NCI-H1092 (cell line): ENCODE measurements at regions not wholly inside any gene's neighbourhood (a gene's known extent, or its start where the extent isn't known, plus 50 kb on each side); places are given as distances from the start of the nearest gene placed in this dataset.

Experiments used
- DNase-seq: peaks from one replicate; lab custom pipeline; 2025; lab: John Stamatoyannopoulos, UW

- no peak for DNase-seq
Observed at GRCh38 chr7:18153183-18153748, 125.6 kb upstream of the PRPS1L1 start.

GRCh38 chr7:18154726-18155125 lies 127.1 kb upstream of the PRPS1L1 start:
- no peak for DNase-seq

GRCh38 chr7:18157233-18157632 lies 129.6 kb upstream of the PRPS1L1 start:
- no peak for DNase-seq

DNA sequence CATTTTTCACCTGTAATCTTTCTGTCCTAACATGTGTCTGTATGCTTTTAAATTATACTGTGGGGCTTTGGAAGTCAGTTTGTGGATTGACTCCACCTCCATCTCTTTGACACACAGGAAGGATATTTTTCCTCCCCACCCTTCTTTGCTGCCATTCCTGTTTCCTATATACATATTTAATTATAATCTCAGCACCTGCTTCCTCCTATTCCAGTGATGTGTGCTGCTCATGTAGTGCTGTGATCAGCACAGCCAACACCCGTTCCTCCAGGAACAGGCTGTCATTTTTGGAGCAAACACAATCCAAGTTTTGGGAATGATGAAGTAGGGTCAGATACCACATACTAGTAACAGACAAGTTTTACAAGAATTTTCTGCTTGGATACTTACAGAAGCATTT lies 135.0 kb upstream of the PRPS1L1 start:
- DNase-seq, result no peak

GRCh38 chr7:18163091-18163490 lies 135.4 kb upstream of the PRPS1L1 start:
- DNase-seq, result no peak

DNA sequence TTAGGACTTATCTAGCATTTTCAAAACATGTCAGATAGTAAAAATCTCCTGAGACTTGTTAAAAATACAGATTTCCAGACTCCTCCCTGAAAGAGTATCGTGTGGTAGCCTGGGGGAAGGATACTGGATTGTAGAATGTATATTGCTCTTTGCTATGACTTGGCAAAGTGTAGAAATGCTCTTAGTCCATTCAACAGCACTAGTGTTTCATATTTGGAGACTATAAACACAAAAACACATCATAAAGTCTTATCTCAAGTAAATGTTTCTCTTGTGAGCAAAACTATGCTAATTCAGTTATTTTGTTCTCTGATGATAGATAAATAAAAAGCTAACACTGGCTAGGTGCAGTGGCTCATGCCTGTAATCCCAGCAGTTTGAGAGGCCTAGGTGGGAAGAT lies 137.5 kb upstream of the PRPS1L1 start:
- DNase-seq, result no peak

DNA sequence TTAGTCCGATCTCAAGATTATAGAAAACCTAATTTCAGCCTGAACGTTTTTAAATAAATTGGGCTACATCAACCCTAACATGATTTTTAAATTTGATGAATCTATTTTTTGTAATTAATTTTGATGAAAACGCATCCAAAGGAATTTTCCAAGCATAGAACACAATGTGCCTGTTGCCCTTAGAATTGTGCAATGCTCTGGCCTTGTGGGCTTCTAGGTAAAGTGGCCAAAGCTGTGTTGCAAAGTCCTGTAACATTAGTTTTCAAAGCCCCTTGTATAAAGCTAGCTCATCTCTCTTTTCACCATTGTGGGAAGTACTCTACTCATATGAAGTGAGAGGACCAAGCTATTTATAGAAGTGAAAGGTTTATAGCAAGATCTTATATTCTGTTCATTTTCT lies 138.4 kb upstream of the PRPS1L1 start:
- no peak for DNase-seq

- DNase-seq, result no peak
Observed at GRCh38 chr7:18167815-18168214, 140.2 kb upstream of the PRPS1L1 start.

GRCh38 chr7:18174996-18175395 lies 147.3 kb upstream of the PRPS1L1 start:
- no peak for DNase-seq

- no peak for DNase-seq
Observed at GRCh38 chr7:18175801-18176450, 148.3 kb upstream of the PRPS1L1 start.

- no peak for DNase-seq
Observed at GRCh38 chr7:18177129-18177814, 149.6 kb upstream of the PRPS1L1 start.

GRCh38 chr7:18177815-18178660 lies 150.4 kb upstream of the PRPS1L1 start:
- no peak for DNase-seq

DNA sequence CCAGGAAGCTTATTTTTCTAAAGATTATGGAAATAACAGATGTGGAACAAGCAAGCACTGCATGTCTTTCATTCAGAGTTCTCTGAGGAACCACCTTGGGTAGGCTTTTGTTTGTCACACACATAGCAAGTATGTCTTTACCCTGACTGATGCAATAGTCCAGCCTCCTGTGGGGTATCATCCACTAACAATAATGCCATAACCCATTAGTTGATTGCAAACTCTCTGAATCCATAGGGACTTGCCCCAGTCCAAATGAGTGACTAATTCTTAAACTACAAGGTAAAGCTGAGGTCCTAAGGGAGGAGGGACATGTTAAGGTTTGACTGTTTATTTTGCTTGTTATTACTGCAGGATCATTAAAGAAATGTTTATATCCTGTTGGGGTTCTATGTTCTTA lies 151.4 kb upstream of the PRPS1L1 start:
- DNase-seq, result no peak

GRCh38 chr7:18180685-18181084 lies 153.0 kb upstream of the PRPS1L1 start:
- DNase-seq, result no peak

- no peak for DNase-seq
Observed at GRCh38 chr7:18189500-18190126, 162.0 kb upstream of the PRPS1L1 start.

DNA sequence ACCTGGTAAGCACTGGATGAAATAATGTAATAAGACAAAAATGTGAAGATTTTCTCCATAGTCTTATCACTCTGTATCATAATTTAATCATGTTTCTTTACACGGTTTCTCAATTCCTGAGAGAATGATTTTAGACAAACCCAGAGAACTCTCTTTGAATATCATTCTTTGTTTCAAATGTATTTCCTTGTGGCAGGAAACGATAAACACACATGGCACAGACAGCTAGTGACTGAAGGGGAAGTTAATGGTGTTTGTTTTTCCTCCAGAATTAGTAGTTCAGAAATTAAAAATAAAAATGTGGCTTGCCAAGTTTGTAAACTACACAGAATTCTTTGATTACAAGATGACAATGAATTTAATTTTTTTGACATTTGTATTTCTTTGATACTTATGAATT lies 163.7 kb upstream of the PRPS1L1 start:
- no peak for DNase-seq

DNA sequence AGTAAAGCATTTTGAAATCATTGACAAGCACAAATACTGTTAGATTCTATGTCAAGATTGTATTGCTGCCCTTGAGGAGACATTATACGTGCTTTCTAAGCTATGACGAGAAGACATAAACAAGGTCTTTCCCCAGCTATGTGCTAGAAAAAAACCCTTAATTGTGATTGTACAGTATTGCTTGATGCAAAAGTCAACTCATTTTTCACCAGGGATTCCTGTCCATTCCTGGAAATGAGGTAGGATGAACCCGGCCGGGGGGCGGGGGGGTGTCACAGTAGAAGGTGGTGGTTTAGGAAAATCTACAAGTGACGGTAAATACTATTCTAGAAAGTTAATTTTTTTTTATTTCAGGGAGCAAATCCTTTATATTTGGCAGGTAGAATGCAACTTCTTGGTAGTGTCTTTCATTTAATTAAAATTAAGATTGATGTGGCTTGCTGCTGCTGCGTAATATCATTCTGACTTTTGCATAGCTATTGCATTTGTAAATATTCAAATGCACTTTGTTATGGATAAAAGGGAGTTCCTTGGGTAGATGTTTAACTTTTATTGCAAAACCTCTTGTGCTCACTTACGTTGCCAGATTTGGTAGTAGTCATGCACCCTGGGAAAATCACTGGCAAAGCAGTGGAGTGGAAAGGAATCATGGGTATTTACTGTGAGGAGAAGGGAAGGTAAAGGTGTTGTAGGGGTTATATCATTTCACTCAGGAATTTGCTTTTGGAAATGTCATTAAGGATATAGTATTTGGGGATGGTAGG lies 164.4 kb upstream of the PRPS1L1 start:
- no peak for DNase-seq

DNA sequence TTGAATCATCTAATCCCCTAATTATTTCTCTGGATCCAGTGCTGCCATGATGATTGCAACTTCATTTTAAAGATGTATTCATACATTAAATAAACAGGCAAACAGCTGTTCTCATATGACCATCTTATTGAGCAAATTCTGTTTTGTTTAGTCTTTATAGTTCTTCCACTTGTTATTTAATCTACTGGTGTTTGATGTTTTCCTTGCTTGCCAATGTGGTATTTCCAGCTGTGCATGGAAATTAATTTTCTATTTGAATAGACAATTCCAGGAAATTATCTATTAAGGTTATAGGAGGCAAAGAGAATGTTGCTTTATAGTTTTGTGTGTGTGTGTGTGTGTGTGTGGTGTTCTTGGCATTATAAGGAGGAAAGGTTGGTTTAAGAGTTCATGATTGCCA lies 167.0 kb upstream of the PRPS1L1 start:
- DNase-seq, result no peak

DNA sequence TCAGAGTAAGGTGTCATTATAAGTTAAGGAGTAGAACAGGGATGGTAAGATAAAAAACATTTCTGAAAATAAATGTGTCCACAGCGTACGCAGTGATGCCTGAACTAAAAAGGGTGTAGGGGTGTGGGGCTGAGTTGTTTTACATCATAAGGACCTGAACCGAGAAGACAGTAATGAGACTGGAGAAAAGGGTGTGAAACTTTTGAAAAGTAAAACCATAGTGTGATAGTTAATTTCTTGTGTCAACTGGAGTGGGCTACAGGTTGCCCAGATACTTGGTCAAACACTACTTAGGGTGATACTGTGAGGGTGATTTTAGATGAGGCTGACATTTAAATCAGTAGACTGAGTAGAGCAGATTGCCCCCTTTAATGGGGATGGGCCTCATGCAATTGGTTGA lies 169.0 kb upstream of the PRPS1L1 start:
- no peak for DNase-seq

- no peak for DNase-seq
Observed at GRCh38 chr7:18198868-18199267, 171.2 kb upstream of the PRPS1L1 start.

- DNase-seq, result no peak
Observed at GRCh38 chr7:18200266-18200665, 172.6 kb upstream of the PRPS1L1 start.

GRCh38 chr7:18200855-18201254 lies 173.2 kb upstream of the PRPS1L1 start:
- no peak for DNase-seq
